ENCODE measurements at regions not wholly inside any gene's neighbourhood (a gene's known extent, or its start where the extent isn't known, plus 50 kb on each side); places are given as distances from the start of the nearest gene placed in this dataset.

DNA sequence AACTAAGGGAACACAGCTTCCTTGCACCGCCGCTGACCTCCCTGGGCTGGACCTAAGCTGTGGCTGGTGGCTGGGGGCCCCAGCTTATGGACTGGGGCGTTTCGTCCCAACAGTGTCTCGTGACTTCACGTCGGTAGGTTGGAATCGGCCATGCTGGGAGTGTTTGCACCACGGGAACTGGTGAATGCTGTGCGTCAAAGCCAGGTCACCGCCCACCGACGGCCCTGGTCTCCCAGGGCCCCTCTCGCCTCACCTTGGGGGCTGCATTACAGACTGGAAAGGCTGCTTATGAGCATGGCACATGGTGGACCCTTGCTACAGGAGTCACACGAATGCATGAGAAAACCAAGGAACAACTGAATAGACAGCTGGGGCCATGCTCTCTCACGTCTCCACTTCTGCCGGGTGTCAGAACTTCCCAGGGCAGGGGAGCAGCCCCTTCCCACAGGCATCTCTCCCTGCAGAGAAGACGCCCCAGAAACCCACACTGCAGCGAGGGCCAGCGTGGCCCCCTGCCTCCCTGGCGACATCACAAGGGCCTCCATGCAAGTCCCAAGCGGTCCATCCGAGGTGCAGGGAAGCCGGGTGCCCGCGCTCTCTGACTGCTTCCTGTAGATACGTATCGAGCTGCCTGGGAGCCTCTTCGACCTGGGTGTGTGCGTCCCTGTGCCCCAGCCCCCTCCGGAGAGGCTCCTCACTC is 81.7 kb downstream of the SIK1 start:
- H3K4me1 Mint-ChIP-seq (ENCODE audit: low read depth): peaks cover 7% of the 10 kb centered on the region
- no peaks in the 10 kb centered on the region for H3K27me3 Mint-ChIP-seq (ENCODE audit: low read depth)
- intact Hi-C loops (cut with micrococcal nuclease): no loop called here
- H3K36me3 Mint-ChIP-seq (ENCODE audit: low read depth): no peaks in the 10 kb centered on the region
- no peak overlapping the region for H3K27ac Mint-ChIP-seq
- DNase-seq: no peak
- no peaks in the 10 kb centered on the region for H3K9me3 Mint-ChIP-seq
- CTCF ChIA-PET: no interaction called here
- no peak overlapping the region for H3K4me3 Mint-ChIP-seq

DNA sequence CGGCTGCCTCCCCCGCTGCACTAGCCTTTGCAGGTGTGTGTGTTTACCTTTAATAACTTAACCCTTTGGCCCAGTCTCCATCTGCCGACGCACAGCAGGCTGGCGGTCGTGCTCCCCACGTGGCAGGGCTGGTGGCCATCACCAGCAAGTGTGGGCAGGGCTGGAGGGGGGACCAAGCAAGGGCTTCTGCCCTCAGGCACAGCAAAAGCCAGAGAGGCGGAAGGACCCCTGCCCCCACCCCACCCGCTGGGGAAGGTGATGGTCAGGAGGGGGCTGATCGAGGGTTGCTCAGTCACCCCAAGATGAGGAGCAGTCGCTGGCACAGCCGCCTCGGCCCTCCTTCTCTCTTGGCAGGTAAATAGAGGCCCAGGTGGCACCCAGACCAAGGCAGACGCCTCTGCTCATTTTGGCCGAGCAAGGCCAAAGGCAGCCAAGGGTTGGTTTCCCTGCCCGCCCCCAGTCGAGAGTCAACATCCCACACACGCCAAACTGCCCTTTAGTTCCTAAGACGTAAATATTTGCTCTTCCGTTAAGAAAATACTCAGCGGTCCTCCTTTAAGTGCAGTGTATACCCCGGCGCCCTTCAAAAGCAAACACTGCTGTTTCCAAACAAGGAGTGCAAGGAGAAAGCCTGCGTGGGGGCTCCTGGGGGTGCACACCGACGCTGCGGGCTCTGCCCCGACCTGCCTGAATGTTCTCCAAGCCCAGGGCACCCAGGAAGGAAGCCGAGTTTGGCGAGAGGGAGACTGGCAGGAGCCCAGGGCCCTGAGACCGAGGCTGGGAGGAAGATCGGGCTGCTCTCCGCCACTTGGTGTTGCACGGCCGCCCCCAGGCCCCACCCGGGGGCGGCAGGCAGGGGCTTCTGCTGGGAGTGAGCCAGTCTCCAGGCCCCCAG is 82.7 kb downstream of the SIK1 start:
- no peak overlapping the region for H3K27ac Mint-ChIP-seq
- CTCF ChIA-PET: no interaction called here
- DNase-seq: no peak
- no peaks in the 10 kb centered on the region for H3K27me3 Mint-ChIP-seq (ENCODE audit: low read depth)
- H3K9me3 Mint-ChIP-seq: no peaks in the 10 kb centered on the region
- H3K4me1 Mint-ChIP-seq (ENCODE audit: low read depth): peaks cover 7% of the 10 kb centered on the region
- no peak overlapping the region for H3K4me3 Mint-ChIP-seq
- intact Hi-C loops (cut with micrococcal nuclease): no loop called here
- no peaks in the 10 kb centered on the region for H3K36me3 Mint-ChIP-seq (ENCODE audit: low read depth)

GRCh38 chr21:43343095-43343991 is 83.6 kb downstream of the SIK1 start:
- CTCF ChIA-PET: no interaction called here
- Mint-ChIP-seq H3K36me3 (ENCODE audit: low read depth) (no peaks in the 10 kb centered on the region), H3K9me3 (no peaks in the 10 kb centered on the region), H3K4me1 (ENCODE audit: low read depth) (peaks cover 7% of the 10 kb centered on the region), H3K4me3 (no peak overlapping the region), H3K27ac (no peak overlapping the region), H3K27me3 (ENCODE audit: low read depth) (no peaks in the 10 kb centered on the region)
- DNase-seq: no peak
- intact Hi-C loops (cut with micrococcal nuclease): no loop called here

DNA sequence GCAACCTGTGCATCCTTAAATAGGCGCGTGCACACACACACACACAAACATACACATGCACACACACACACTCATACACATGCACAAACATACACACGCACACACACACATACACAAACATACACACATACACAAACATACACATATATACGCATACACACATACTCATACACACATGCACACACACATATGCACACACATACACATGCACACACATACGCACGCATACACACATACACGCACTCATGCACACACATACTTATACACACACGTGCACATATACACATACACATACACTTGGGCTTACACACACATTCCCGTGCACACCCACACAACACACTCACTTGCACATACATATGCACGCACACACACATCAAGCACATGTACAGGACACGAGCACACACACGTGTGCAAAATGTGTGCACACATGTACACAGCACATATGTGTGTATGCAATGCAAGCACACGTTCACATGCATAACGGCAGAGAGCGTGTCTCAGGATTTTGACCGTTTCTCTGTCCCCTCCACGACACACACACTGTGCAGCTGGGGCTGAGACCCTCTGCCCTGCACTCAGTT is 84.5 kb downstream of the SIK1 start:
- peaks cover 2% of the 10 kb centered on the region for H3K9me3 Mint-ChIP-seq
- H3K27ac Mint-ChIP-seq: no peak overlapping the region
- H3K36me3 Mint-ChIP-seq (ENCODE audit: low read depth): no peaks in the 10 kb centered on the region
- CTCF ChIA-PET: no interaction called here
- no peak for DNase-seq
- intact Hi-C loops (cut with micrococcal nuclease): no loop called here
- H3K4me3 Mint-ChIP-seq: no peak overlapping the region
- peaks cover 8% of the 10 kb centered on the region for H3K4me1 Mint-ChIP-seq (ENCODE audit: low read depth)
- no peaks in the 10 kb centered on the region for H3K27me3 Mint-ChIP-seq (ENCODE audit: low read depth)

GRCh38 chr21:43341378-43342161 is 85.4 kb downstream of the SIK1 start:
- no peak for DNase-seq
- CTCF ChIA-PET: no interaction called here
- Mint-ChIP-seq H3K27ac (no peak overlapping the region), H3K4me3 (no peak overlapping the region), H3K9me3 (peaks cover 9% of the 10 kb centered on the region), H3K36me3 (ENCODE audit: low read depth) (no peaks in the 10 kb centered on the region), H3K27me3 (ENCODE audit: low read depth) (no peaks in the 10 kb centered on the region), H3K4me1 (ENCODE audit: low read depth) (peaks cover 8% of the 10 kb centered on the region)
- intact Hi-C loops (cut with micrococcal nuclease): no loop called here

GRCh38 chr21:43340491-43341377 is 86.2 kb downstream of the SIK1 start:
- Mint-ChIP-seq H3K27me3 (ENCODE audit: low read depth) (no peaks in the 10 kb centered on the region), H3K4me1 (ENCODE audit: low read depth) (peaks cover 2% of the 10 kb centered on the region), H3K4me3 (no peak overlapping the region), H3K27ac (no peak overlapping the region), H3K9me3 (peaks cover 11% of the 10 kb centered on the region), H3K36me3 (ENCODE audit: low read depth) (no peaks in the 10 kb centered on the region)
- CTCF ChIA-PET: no interaction called here
- intact Hi-C loops (cut with micrococcal nuclease): no loop called here
- no peak for DNase-seq

DNA sequence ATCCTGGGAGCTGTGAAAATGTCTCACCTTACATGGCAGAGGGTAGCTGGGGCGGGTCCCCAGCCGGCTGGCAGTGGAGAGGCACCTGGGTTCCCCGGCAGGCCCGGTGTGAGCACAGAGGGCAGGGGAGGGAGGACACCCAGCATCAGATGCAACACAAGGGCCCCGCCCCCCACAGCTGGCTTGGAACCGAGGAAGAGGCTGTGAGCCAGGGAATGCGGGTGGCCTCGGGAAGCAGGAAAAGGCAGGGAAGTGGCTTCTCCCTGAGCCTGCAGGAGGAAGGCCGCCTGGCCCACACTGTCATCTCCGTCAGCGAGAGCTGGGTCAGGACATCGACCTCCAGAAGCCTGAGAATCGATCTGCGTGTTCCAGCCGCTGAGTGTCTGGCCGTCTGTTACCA is 87.3 kb downstream of the SIK1 start:
- peaks cover 2% of the 10 kb centered on the region for H3K4me1 Mint-ChIP-seq (ENCODE audit: low read depth)
- DNase-seq: no peak
- no peak overlapping the region for H3K4me3 Mint-ChIP-seq
- peaks cover 11% of the 10 kb centered on the region for H3K9me3 Mint-ChIP-seq
- intact Hi-C loops (cut with micrococcal nuclease): no loop called here
- no peak overlapping the region for H3K27ac Mint-ChIP-seq
- no peaks in the 10 kb centered on the region for H3K27me3 Mint-ChIP-seq (ENCODE audit: low read depth)
- CTCF ChIA-PET: no interaction called here
- H3K36me3 Mint-ChIP-seq (ENCODE audit: low read depth): no peaks in the 10 kb centered on the region

DNA sequence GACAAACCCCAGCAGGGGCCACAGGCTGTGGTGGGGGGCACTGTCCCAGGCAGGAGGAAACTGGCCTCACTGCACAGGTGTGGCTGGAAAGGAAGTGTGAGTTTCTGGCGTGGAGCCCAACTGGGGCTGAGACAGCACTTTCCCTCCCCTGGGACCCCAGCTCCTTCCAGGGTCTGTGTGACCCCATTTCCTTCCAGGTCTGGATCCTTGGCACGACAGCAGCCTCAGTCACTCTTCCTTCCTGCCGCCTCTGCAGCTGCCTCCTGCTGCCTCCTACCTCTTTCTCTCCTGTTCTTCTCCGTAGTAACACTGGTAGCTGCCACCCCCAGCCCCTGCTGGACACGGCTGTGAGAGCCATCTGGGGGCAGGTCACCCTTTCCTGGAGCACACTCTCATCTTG is 88.0 kb downstream of the SIK1 start:
- Mint-ChIP-seq H3K9me3 (peaks cover 11% of the 10 kb centered on the region), H3K4me1 (ENCODE audit: low read depth) (peaks cover 2% of the 10 kb centered on the region), H3K36me3 (ENCODE audit: low read depth) (no peaks in the 10 kb centered on the region), H3K4me3 (no peak overlapping the region), H3K27me3 (ENCODE audit: low read depth) (no peaks in the 10 kb centered on the region), H3K27ac (no peak overlapping the region)
- DNase-seq: no peak
- intact Hi-C loops (cut with micrococcal nuclease): no loop called here
- CTCF ChIA-PET: no interaction called here

- Mint-ChIP-seq H3K36me3 (ENCODE audit: low read depth) (no peaks in the 10 kb centered on the region), H3K27me3 (ENCODE audit: low read depth) (no peaks in the 10 kb centered on the region), H3K4me1 (ENCODE audit: low read depth) (peaks cover 2% of the 10 kb centered on the region), H3K4me3 (no peak overlapping the region), H3K9me3 (peaks cover 11% of the 10 kb centered on the region), H3K27ac (no peak overlapping the region)
- no peak for DNase-seq
- intact Hi-C loops (cut with micrococcal nuclease): no loop called here
- CTCF ChIA-PET: no interaction called here
Observed at GRCh38 chr21:43337901-43338655, 88.9 kb downstream of the SIK1 start.

DNA sequence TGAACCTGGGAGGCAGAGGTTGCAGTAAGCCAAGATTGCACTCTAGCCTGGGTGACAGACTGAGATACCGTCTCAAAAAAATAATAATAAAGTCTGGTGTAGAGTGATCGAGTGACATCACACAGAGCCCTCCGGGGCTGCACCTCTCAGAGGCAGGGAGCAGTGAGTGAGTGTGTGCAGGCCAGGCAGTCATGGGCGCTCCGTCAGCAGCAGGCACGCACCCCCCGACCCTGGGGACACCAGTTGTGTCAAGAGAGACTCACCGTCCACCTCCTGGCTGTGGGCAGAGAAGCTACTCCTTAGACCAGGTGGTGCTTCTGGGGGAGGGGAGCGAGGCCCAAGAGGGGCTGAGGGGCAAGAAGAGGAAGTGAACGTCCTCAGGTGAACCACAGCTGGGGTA is 91.8 kb downstream of the SIK1 start:
- H3K27ac Mint-ChIP-seq: no peak overlapping the region
- CTCF ChIA-PET: no interaction called here
- no peak overlapping the region for H3K4me3 Mint-ChIP-seq
- no peaks in the 10 kb centered on the region for H3K27me3 Mint-ChIP-seq (ENCODE audit: low read depth)
- peaks cover 2% of the 10 kb centered on the region for H3K4me1 Mint-ChIP-seq (ENCODE audit: low read depth)
- peaks cover 11% of the 10 kb centered on the region for H3K9me3 Mint-ChIP-seq
- H3K36me3 Mint-ChIP-seq (ENCODE audit: low read depth): no peaks in the 10 kb centered on the region
- intact Hi-C loops (cut with micrococcal nuclease): no loop called here
- DNase-seq: no peak

All from activated naive CD4-positive, alpha-beta T cell treated with anti-CD3 and anti-CD28 coated beads for 36 hours (primary cell).